D721Med (cell line): ENCODE measurements at regions not wholly inside any gene's neighbourhood (a gene's known extent, or its start where the extent isn't known, plus 50 kb on each side); places are given as distances from the start of the nearest gene placed in this dataset.

Experiments
- DNase-seq: peaks from one replicate; pipeline ENCODE4 v3.0.0; 2011; ENCODE audit warnings: low spot score; ENCODE audit not compliant: insufficient read length
- FAIRE-seq: peaks from 2 replicates; lab custom pipeline; 2011; peaks lifted over from hg19 to GRCh38; lab: Jason Lieb, UNC
- TF ChIP-seq, protein P1 (sequence below): IDR thresholded peaks from 2 replicates; pipeline ENCODE4 v1.5.1; 2012; ENCODE audit warnings: mild to moderate bottlenecking, control low read depth; ENCODE audit not compliant: insufficient read depth; ENCODE audit errors: missing control alignments

DNA sequence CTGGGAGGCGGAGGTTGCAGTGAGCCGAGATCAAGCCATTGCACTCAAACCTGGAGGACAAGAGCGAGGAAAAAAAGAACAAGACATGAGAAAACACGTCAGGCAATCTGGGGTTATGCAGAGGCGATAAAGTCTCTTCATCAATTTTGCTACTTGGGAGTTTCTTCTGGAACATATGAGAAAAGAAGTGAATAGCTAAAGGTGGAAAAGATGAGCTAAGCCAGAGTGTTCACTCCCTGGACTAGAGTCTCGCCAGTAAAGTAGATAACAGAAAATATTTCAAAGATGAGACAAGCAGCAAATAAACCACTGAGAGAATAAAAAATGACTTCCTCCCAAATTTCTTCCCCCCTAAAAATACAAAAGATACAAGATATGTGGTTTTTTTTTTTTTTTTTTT lies 188.4 kb upstream of the HES1 start:
- FAIRE-seq (no peak), DNase-seq (no peak)
- TF ChIP-seq, protein P1, sequence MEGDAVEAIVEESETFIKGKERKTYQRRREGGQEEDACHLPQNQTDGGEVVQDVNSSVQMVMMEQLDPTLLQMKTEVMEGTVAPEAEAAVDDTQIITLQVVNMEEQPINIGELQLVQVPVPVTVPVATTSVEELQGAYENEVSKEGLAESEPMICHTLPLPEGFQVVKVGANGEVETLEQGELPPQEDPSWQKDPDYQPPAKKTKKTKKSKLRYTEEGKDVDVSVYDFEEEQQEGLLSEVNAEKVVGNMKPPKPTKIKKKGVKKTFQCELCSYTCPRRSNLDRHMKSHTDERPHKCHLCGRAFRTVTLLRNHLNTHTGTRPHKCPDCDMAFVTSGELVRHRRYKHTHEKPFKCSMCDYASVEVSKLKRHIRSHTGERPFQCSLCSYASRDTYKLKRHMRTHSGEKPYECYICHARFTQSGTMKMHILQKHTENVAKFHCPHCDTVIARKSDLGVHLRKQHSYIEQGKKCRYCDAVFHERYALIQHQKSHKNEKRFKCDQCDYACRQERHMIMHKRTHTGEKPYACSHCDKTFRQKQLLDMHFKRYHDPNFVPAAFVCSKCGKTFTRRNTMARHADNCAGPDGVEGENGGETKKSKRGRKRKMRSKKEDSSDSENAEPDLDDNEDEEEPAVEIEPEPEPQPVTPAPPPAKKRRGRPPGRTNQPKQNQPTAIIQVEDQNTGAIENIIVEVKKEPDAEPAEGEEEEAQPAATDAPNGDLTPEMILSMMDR, result no peak

DNA sequence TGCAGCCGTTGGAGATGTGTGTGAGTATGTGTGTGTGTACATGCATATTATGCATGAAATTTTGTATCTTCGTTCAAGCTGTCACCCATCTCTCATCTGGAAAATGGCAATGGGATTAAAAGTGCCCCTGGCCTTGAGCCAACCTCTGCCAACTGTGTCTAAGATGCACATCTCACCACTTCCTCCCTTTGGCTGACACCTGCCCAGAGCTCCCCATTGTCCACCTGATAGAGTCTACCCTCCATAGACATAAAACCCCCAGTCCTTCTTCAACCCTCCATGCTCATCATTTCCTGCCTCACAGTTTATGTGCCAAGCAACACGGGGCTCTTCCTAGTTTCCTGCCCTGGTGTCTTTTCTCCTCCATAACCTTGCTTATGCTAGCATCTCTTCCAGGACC lies 187.5 kb upstream of the HES1 start:
- DNase-seq (no peak), FAIRE-seq (no peak)
- TF ChIP-seq, protein P1, result no peak

DNA sequence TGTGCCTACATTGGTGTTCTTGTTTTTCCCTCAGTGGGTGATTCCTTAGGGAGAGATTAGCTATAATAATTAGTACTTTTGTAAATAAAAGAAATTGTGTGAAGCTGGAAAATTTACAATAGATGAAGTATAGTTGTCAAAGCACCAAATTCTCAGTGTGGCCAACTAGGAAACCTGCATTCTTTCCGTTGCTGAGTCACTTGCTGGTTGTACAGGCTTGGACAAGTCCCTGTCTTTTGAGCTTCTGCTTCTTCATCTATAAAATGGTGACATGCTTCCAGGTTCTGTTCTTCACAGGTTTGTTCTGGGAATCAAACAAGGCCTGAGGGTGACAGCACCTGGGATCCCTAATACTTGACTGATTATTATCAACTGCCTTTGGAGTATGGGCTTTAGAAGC lies 184.1 kb upstream of the HES1 start:
- DNase-seq, result no peak
- no peak for FAIRE-seq
- TF ChIP-seq, protein P1, result no peak

DNA sequence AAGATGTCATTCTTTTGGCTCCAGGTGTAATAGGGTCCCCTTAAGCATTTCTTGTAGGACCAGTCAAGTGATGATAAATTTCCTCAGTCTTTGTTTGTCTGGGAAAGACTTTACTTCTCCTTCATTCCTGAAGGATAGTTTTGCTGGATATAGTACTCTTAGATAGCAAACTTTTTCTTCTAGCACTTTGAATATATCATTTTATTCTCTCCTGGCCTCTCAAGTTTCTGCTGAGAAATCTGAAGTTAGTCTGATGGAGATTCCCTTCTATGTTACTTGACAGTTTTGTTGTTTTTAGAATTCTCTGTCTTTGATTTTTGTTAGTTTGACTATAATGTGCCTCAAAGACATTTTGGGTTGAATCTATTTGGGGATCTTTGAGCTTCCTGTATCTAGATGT lies 181.2 kb upstream of the HES1 start:
- FAIRE-seq, result no peak
- no peak for DNase-seq
- TF ChIP-seq, protein P1, result no peak

DNA sequence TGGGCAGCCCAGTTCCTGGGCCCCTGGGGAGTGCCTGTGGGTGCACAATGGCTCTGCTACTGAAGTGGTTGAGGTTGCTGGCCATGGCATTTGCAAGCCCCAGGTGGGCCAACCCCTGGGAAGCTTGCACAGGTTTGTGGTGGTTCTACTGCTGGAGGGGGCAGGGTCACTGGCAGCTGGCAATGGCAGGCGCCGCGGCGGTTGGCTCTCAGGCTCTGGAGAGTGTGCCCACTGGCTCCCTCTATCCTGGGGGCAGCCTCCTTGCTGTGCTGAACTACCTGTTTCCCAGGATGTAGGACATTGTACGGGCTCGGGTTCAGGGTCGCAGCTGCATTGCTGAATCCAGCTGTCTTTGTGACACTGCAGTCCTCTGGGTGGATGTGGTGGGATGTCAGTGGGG lies 180.2 kb upstream of the HES1 start:
- TF ChIP-seq, protein P1, result no peak
- no peak for DNase-seq
- no peak for FAIRE-seq

DNA sequence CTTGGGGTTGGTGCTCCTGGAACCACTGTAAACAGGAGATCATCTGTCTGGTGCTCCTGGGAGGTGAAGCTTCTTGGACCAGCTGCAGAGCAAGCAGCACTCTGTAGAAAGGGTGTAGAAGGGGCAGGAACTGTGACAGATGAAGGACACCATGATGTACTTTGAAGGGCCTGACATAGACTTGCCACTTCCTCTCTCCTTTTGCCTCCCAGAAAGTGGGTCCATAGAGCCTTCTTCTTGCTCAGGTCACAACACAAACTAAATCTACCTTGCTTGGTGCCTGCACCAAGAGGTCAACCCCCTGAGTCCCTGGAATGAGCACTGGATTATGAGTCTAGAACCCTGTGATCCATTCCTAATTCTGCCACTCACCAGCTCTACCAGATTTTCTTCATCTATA lies 176.1 kb upstream of the HES1 start:
- no peak for DNase-seq
- no peak for FAIRE-seq
- TF ChIP-seq, protein P1, result no peak

DNA sequence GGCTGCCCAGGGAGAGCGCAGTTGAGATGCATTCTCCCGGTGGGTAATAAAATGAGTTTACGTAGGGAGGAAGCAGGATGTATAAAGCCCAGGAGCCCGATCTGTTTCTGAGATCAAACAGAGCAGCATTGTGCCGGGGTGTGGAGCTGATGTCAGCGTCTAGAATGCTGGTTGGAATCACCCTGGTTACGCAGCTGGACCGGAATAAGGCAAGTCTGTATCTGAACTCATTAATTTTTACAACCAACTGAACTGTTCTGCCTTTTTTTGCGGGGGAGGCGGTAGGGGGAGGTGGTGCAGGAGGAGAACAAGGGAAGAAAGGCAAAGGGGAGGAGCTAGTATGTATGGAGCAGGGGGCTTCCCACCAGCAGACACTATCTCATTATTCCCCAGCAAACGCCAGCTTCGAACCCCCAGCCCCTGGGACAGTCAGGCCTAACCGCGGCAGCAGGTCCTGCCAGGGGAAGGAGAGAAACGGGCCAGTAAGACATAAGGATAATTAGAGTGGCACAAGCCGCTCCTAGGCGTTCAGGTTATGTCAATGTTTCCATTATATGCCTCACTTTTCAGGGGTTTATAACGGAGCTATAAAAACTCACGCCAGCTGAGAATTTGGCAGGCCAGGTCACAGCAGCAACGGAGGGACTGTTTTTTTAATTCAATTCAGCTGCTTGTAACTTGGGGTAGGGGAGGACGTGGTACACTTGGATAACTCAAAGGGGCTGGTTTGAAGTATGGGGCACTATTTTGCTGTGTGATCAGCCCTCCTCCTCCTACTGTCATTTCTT lies 175.3 kb upstream of the HES1 start:
- TF ChIP-seq, protein P1, result no peak
- no peak for DNase-seq
- FAIRE-seq, result no peak
